Breast epithelium (tissue), 3 donors: ENCODE measurements at regions not wholly inside any gene's neighbourhood (a gene's known extent, or its start where the extent isn't known, plus 50 kb on each side); places are given as distances from the start of the nearest gene placed in this dataset.

Experiments used
- POLR2A ChIP-seq: fragments of 450-650 bp; IDR thresholded peaks from one replicate; pipeline ENCODE4 v1.6.1; 2016; ENCODE audit warnings: antibody characterized with exemption, mild to moderate bottlenecking, moderate library complexity
- POLR2AphosphoS5 ChIP-seq, 3 donors: sonication (generic); formaldehyde crosslinking; IDR thresholded peaks; one replicate each; pipeline ENCODE4 v1.6.1; 2017; ENCODE audit warnings: antibody characterized with exemption in 3 of 3
- TF ChIP-seq, protein P1 (sequence below), 3 donors: fragments of 450-650 bp; IDR thresholded peaks; one replicate each; pipeline ENCODE4 v1.5.1; 2016 to 2017; ENCODE audit warnings: antibody characterized with exemption in 3 of 3, mild to moderate bottlenecking in 3 of 3, moderate library complexity in 3 of 3

DNA sequence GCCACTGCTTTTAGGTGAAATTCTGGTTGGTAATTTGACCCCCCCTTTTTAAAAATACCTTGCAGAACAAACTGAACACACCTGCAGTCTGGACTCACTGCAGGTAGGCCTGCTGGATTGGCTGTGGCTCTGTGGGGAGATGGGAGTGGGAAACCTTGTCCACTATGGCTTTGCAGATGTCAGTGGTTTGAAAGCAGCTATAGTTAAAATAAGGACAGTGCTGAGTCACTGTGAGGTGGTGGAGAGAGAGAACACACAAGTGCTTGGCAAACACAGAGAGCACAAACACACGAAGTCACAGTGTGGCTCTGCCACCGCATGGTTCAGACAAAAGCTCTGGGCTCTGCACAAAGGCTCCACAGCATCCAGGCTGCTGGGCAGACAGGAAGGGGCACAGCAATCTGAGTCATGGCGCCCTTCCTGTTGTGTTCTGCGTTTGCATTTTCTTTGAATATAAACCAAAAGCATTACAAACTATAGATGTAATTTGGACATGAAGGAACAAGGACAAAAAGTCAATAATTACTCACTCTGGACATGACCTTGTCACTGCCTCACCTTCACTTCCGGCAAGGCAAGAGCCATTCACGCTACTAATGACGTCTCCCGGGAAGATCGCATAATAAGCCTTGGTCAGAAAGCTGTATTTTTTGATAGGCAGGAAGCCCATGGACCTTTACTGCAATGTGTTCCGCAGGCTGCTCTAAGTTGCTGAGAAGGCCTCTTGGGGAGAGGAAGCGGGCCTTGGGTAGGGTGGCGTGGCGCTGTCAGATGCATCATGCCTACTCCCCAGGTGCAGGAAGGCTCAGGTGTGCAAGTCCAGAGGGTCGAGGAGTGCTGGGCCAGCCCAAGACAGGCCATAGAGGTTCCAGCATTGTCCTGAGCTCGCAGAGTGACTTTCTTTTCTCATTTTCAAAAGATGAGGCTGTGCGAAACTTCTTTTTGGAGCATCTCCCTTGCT, 60.1 kb upstream of the MED9 start:
- TF ChIP-seq POLR2A, result no peak
- TF ChIP-seq, protein P1, sequence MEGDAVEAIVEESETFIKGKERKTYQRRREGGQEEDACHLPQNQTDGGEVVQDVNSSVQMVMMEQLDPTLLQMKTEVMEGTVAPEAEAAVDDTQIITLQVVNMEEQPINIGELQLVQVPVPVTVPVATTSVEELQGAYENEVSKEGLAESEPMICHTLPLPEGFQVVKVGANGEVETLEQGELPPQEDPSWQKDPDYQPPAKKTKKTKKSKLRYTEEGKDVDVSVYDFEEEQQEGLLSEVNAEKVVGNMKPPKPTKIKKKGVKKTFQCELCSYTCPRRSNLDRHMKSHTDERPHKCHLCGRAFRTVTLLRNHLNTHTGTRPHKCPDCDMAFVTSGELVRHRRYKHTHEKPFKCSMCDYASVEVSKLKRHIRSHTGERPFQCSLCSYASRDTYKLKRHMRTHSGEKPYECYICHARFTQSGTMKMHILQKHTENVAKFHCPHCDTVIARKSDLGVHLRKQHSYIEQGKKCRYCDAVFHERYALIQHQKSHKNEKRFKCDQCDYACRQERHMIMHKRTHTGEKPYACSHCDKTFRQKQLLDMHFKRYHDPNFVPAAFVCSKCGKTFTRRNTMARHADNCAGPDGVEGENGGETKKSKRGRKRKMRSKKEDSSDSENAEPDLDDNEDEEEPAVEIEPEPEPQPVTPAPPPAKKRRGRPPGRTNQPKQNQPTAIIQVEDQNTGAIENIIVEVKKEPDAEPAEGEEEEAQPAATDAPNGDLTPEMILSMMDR (IDR thresholded peaks at IDR 0.05), result no peak
- peak in 1 of 3 donors; percentile 25 for TF ChIP-seq POLR2AphosphoS5 (IDR thresholded peaks at IDR 0.05)
